PFSK-1 (cell line): ENCODE measurements at regions not wholly inside any gene's neighbourhood (a gene's known extent, or its start where the extent isn't known, plus 50 kb on each side); places are given as distances from the start of the nearest gene placed in this dataset.

Experiments used
- POLR2AphosphoS5 ChIP-seq: IDR thresholded peaks from 2 replicates; pipeline ENCODE4 v1.6.1; 2012; ENCODE audit warnings: low read depth, mild to moderate bottlenecking, control low read depth, low read length, moderate library complexity
- REST ChIP-seq, 2 experiments: IDR thresholded peaks; 2 replicates each; pipeline versions ENCODE4 v1.6.1 to v1.8.0; 2011 to 2012; ENCODE audit warnings: low read depth in 2 of 2, low read length in 2 of 2, control low read depth in 1 of 2, inconsistent platforms in 1 of 2, mild to moderate bottlenecking in 1 of 2, moderate library complexity in 1 of 2; ENCODE audit not compliant: insufficient read depth in 1 of 2
- SIN3A ChIP-seq: IDR thresholded peaks from 2 replicates; pipeline ENCODE4 v1.6.1; 2012; ENCODE audit warnings: mild to moderate bottlenecking, low read length, moderate library complexity, borderline replicate concordance; ENCODE audit not compliant: insufficient read depth
- TAF1 ChIP-seq: IDR thresholded peaks from 2 replicates; pipeline ENCODE4 v1.6.1; 2012; ENCODE audit warnings: low read length, control low read depth, borderline replicate concordance; ENCODE audit not compliant: insufficient read depth

- TF ChIP-seq SIN3A = no peak
- TF ChIP-seq REST (IDR thresholded peaks at IDR 0.05; ENCODE audit: insufficient read depth in 1 of 2, low read depth in 2 of 2, low read length in 2 of 2) = no peak
- no peak for TF ChIP-seq POLR2AphosphoS5
- TF ChIP-seq TAF1 = no peak
Measured at GRCh38 chr5:82664732-82665131, 386.6 kb upstream of the RPS23 start.
